ENCODE measurements at regions not wholly inside any gene's neighbourhood (a gene's known extent, or its start where the extent isn't known, plus 50 kb on each side); places are given as distances from the start of the nearest gene placed in this dataset.

GRCh38 chr7:81013083-81013817, 94.4 kb upstream of the SEMA3C start:
- 11 to 24% methylated on average over 2 of the region's 2 CpGs for WGBS, 2 donors
- Histone ChIP-seq H3K27me3 (no peaks in the 10 kb centered on the region), H3K36me3 (no peaks in the 10 kb centered on the region), H3K4me1 (no peaks in the 10 kb centered on the region), H3K27ac (no peak overlapping the region), H3K4me3 (replicated peaks in 1 of 3) (no peak overlapping the region), H3K9me3 (no peaks in the 10 kb centered on the region)
- no peak for DNase-seq
- TF ChIP-seq CTCF (IDR thresholded peaks at IDR 0.05) (no peak), POLR2A (IDR thresholded peaks at IDR 0.05) (no peak)
- intact Hi-C loops (cut with DNase I), result no loop called here

- Histone ChIP-seq H3K27me3 (no peaks in the 10 kb centered on the region), H3K9me3 (no peaks in the 10 kb centered on the region), H3K4me1 (no peaks in the 10 kb centered on the region), H3K4me3 (replicated peaks in 1 of 3) (no peak overlapping the region), H3K27ac (no peak overlapping the region), H3K36me3 (no peaks in the 10 kb centered on the region)
- 85 to 91% methylated on average over 4 of the region's 4 CpGs for WGBS, 2 donors
- no peak for DNase-seq
- TF ChIP-seq POLR2A (IDR thresholded peaks at IDR 0.05) (no peak), CTCF (IDR thresholded peaks at IDR 0.05) (no peak)
- intact Hi-C loops (cut with DNase I), result no loop called here
Measured at GRCh38 chr7:81008901-81009300, 90.0 kb upstream of the SEMA3C start.

- no peaks in the 10 kb centered on the region for H3K36me3 ChIP-seq
- H3K4me1 ChIP-seq, result no peaks in the 10 kb centered on the region
- TF ChIP-seq CTCF (IDR thresholded peaks at IDR 0.05), result no peak
- TF ChIP-seq POLR2A (IDR thresholded peaks at IDR 0.05), result no peak
- H3K27ac ChIP-seq, result no peak overlapping the region
- 71 to 84% methylated on average over 2 of the region's 2 CpGs for WGBS, 2 donors
- no peak for DNase-seq
- H3K9me3 ChIP-seq, result no peaks in the 10 kb centered on the region
- H3K4me3 ChIP-seq (replicated peaks in 1 of 3), result no peak overlapping the region
- intact Hi-C loops (cut with DNase I), result no loop called here
- H3K27me3 ChIP-seq, result no peaks in the 10 kb centered on the region
Measured at GRCh38 chr7:81007051-81007450, 88.2 kb upstream of the SEMA3C start.

GRCh38 chr7:81005254-81005653, 86.4 kb upstream of the SEMA3C start:
- no peak for DNase-seq
- WGBS, 2 donors, result 80 to 86% methylated on average over 5 of the region's 5 CpGs
- intact Hi-C loops (cut with DNase I), result no loop called here

More at GRCh38 chr7:81005254-81005653, 86.4 kb upstream of the SEMA3C start:
- Histone ChIP-seq H3K36me3 (no peaks in the 10 kb centered on the region), H3K27me3 (no peaks in the 10 kb centered on the region), H3K4me1 (no peaks in the 10 kb centered on the region), H3K27ac (no peak overlapping the region), H3K4me3 (replicated peaks in 1 of 3) (no peak overlapping the region), H3K9me3 (no peaks in the 10 kb centered on the region)
- TF ChIP-seq POLR2A (IDR thresholded peaks at IDR 0.05) (no peak), CTCF (IDR thresholded peaks at IDR 0.05) (no peak)

Data from thyroid gland (tissue), 4 donors.